GM23338 (cell line): ENCODE measurements at regions not wholly inside any gene's neighbourhood (a gene's known extent, or its start where the extent isn't known, plus 50 kb on each side); places are given as distances from the start of the nearest gene placed in this dataset.

ENCODE experiments used
- ATAC-seq: fragments of 200-7000 bp; cut with Tn5 transposase; 3 replicates; pipeline ENCODE4 v1.9.1; 2020
- DNase-seq: peaks from one replicate; pipeline ENCODE4 v3.0.0-alpha.2; 2015; ENCODE audit warnings: low spot score
- H2AFZ ChIP-seq: fragments of 200-600 bp; sonication (generic); 2 replicates; pipeline ENCODE4 v1.8.0; 2016; ENCODE audit warnings: antibody characterized with exemption, mild to moderate bottlenecking, moderate library complexity
- H3F3A ChIP-seq: fragments of 200-600 bp; sonication (generic); replicated peaks from 2 replicates; pipeline ENCODE4 v1.8.0; 2017; ENCODE audit warnings: antibody characterized with exemption, mixed run types, low read depth
- H3K27ac ChIP-seq: fragments of 200-600 bp; sonication (generic); 2 replicates; pipeline ENCODE4 v1.6.1; 2016; ENCODE audit warnings: low read depth
- H3K27me3 ChIP-seq: fragments of 200-600 bp; sonication (generic); 2 replicates; pipeline ENCODE4 v1.8.0; 2016; ENCODE audit warnings: mild to moderate bottlenecking, mixed run types, moderate library complexity; ENCODE audit not compliant: insufficient read depth
- H3K36me3 ChIP-seq: fragments of 200-600 bp; sonication (generic); 2 replicates; pipeline ENCODE4 v1.8.0; 2016; ENCODE audit warnings: mild to moderate bottlenecking; ENCODE audit not compliant: insufficient read depth
- H3K4me1 ChIP-seq: fragments of 200-600 bp; sonication (generic); 2 replicates; pipeline ENCODE4 v1.8.0; 2016; ENCODE audit warnings: mild to moderate bottlenecking, moderate library complexity; ENCODE audit not compliant: insufficient read depth
- H3K4me2 ChIP-seq: fragments of 200-600 bp; sonication (generic); 2 replicates; pipeline ENCODE4 v1.7.1; 2017; ENCODE audit warnings: mixed run types
- H3K4me3 ChIP-seq: fragments of 200-600 bp; sonication (generic); 2 replicates; pipeline ENCODE4 v1.6.1; 2016; ENCODE audit warnings: mixed run types
- H3K79me2 ChIP-seq: fragments of 200-600 bp; sonication (generic); replicated peaks from 2 replicates; pipeline ENCODE4 v1.8.0; 2017; ENCODE audit warnings: mild to moderate bottlenecking; ENCODE audit not compliant: insufficient read depth
- H3K9me2 ChIP-seq: fragments of 200-600 bp; sonication (generic); 2 replicates; pipeline ENCODE4 v1.8.0; 2017; ENCODE audit not compliant: insufficient read depth
- H4K20me1 ChIP-seq: fragments of 200-600 bp; sonication (generic); replicated peaks from 2 replicates; pipeline ENCODE4 v1.8.0; 2017; ENCODE audit warnings: mild to moderate bottlenecking; ENCODE audit not compliant: insufficient read depth
- H3K27ac Mint-ChIP-seq: 2 replicates; pipeline ENCODE4 v1.8.0; 2020; ENCODE audit warnings: inconsistent platforms, mild to moderate bottlenecking, moderate library complexity, mixed read lengths
- H3K27me3 Mint-ChIP-seq: 3 replicates; pipeline ENCODE4 v1.8.0; 2022; ENCODE audit warnings: low read depth, mild to moderate bottlenecking, moderate library complexity, mixed read lengths, inconsistent platforms; ENCODE audit not compliant: insufficient read depth, poor library complexity
- H3K36me3 Mint-ChIP-seq: 3 replicates; pipeline ENCODE4 v1.8.0; 2021; ENCODE audit warnings: low read depth, mild to moderate bottlenecking, inconsistent platforms, moderate library complexity, mixed read lengths
- H3K4me1 Mint-ChIP-seq: 3 replicates; pipeline ENCODE4 v1.8.0; 2020; ENCODE audit warnings: mild to moderate bottlenecking, inconsistent platforms, mixed read lengths
- H3K4me3 Mint-ChIP-seq: 3 replicates; pipeline ENCODE4 v1.8.0; 2021; ENCODE audit warnings: moderate library complexity, mild to moderate bottlenecking, inconsistent platforms, mixed read lengths
- H3K9me3 Mint-ChIP-seq: 3 replicates; pipeline ENCODE4 v1.8.0; 2020; ENCODE audit warnings: moderate library complexity, mild to moderate bottlenecking, inconsistent platforms, mixed read lengths
- CREB1 ChIP-seq: fragments of 250-450 bp; sonication (Bioruptor Pico); IDR thresholded peaks from 2 replicates; pipeline ENCODE4 v1.5.0; 2020; ENCODE audit warnings: low read depth, mild to moderate bottlenecking, moderate library complexity
- CTCF ChIP-seq, 2 experiments: fragments of 200-600 bp in 1 of 2; sonication (generic) in 1 of 2; conservative IDR thresholded peaks; 2 replicates each; pipeline versions ENCODE4 v1.5.1 to v1.6.1; 2016 to 2017; ENCODE audit warnings: antibody characterized with exemption in 2 of 2, low read depth in 2 of 2, mild to moderate bottlenecking in 2 of 2, moderate library complexity in 1 of 2
- ETS1 ChIP-seq: IDR thresholded peaks from 2 replicates; pipeline ENCODE4 v1.6.1; 2016; ENCODE audit warnings: antibody characterized with exemption
- EZH2 ChIP-seq: fragments of 200-600 bp; sonication (generic); IDR thresholded peaks from one replicate; pipeline ENCODE4 v1.8.0; 2017; ENCODE audit warnings: antibody characterized with exemption, mild to moderate bottlenecking, low read depth; ENCODE audit not compliant: unreplicated experiment
- EZH2phosphoT487 ChIP-seq: fragments of 200-600 bp; sonication (generic); IDR thresholded peaks from one replicate; pipeline ENCODE4 v1.8.1; 2018; ENCODE audit warnings: antibody characterized with exemption; ENCODE audit not compliant: unreplicated experiment
- JUNB ChIP-seq: IDR thresholded peaks from one replicate; pipeline ENCODE4 v1.6.1; 2016; ENCODE audit warnings: antibody characterized with exemption; ENCODE audit not compliant: unreplicated experiment
- NANOG ChIP-seq: IDR thresholded peaks from 2 replicates; pipeline ENCODE4 v1.6.1; 2016; ENCODE audit warnings: antibody characterized with exemption, borderline replicate concordance
- POLR2AphosphoS5 ChIP-seq: IDR thresholded peaks from 2 replicates; pipeline ENCODE4 v1.6.1; 2016; ENCODE audit warnings: antibody characterized with exemption, low read depth
- REST ChIP-seq: IDR thresholded peaks from one replicate; pipeline ENCODE4 v1.6.1; 2018; ENCODE audit warnings: antibody characterized with exemption; ENCODE audit not compliant: unreplicated experiment
- STAT1 ChIP-seq: IDR thresholded peaks from one replicate; pipeline ENCODE4 v1.6.1; 2016; ENCODE audit warnings: antibody characterized with exemption; ENCODE audit not compliant: unreplicated experiment
- ZNF114 ChIP-seq: fragments of 250-450 bp; sonication (Bioruptor Pico); IDR thresholded peaks from 2 replicates; pipeline ENCODE4 v1.5.0; 2020; ENCODE audit warnings: mild to moderate bottlenecking, moderate library complexity
- ZNF331 ChIP-seq: fragments of 250-450 bp; sonication (Bioruptor Pico); IDR thresholded peaks from 2 replicates; pipeline ENCODE4 v1.5.0; 2020; ENCODE audit warnings: low read depth, mild to moderate bottlenecking, moderate library complexity
- ZNF462 ChIP-seq: fragments of 250-450 bp; sonication (Bioruptor Pico); IDR thresholded peaks from 2 replicates; pipeline ENCODE4 v1.5.0; 2020; ENCODE audit warnings: mild to moderate bottlenecking, moderate library complexity

GRCh38 chr15:98445315-98445714 is 203.0 kb upstream of the IGF1R start:
- no peaks in the 10 kb centered on the region for H3K4me1 ChIP-seq
- Mint-ChIP-seq H3K9me3 (peaks cover 27% of the 10 kb centered on the region), H3K27me3 (peaks cover 6% of the 10 kb centered on the region), H3K4me3 (no peak overlapping the region), H3K27ac (no peak overlapping the region), H3K36me3 (peaks cover 4% of the 10 kb centered on the region; the same call in 2 of the 3 replicates), H3K4me1 (peaks cover 11% of the 10 kb centered on the region; the same call in 2 of the 3 replicates)
- no peaks in the 10 kb centered on the region for H3K79me2 ChIP-seq
- H3K4me2 ChIP-seq, result no peak overlapping the region
- no peaks in the 10 kb centered on the region for H3F3A ChIP-seq
- H3K4me3 ChIP-seq, result no peak overlapping the region
- H4K20me1 ChIP-seq, result no peaks in the 10 kb centered on the region
- H3K36me3 ChIP-seq, result no peaks in the 10 kb centered on the region
- ATAC-seq (no peak), DNase-seq (no peak)
- H3K27ac ChIP-seq, result no peak overlapping the region
- H3K9me2 ChIP-seq, result no peaks in the 10 kb centered on the region
- no peak for TF ChIP-seq CTCF (conservative IDR thresholded peaks at IDR 0.05; ENCODE audit: low read depth in 2 of 2)
- no peak for TF ChIP-seq REST
- TF ChIP-seq STAT1, result no peak
- no peak for TF ChIP-seq EZH2phosphoT487
- TF ChIP-seq NANOG, result no peak
- TF ChIP-seq POLR2AphosphoS5, result no peak
- no peak for TF ChIP-seq ZNF331
- TF ChIP-seq ETS1, result no peak
- no peak for TF ChIP-seq ZNF114 (CRISPR knock-in tag)
- no peak for TF ChIP-seq ZNF462 (CRISPR knock-in tag)
- TF ChIP-seq JUNB, result no peak
- no peak for TF ChIP-seq CREB1
- no peak for TF ChIP-seq EZH2
- no peak overlapping the region for H2AFZ ChIP-seq
- H3K27me3 ChIP-seq, result no peaks in the 10 kb centered on the region
